Type B pancreatic cell (in vitro differentiated cells): ENCODE measurements at regions not wholly inside any gene's neighbourhood (a gene's known extent, or its start where the extent isn't known, plus 50 kb on each side); places are given as distances from the start of the nearest gene placed in this dataset.

Experiments used
- DNase-seq: peaks from one replicate; pipeline ENCODE4 v3.0.0; 2021; ENCODE audit warnings: mixed read lengths; ENCODE audit not compliant: unreplicated experiment; ENCODE audit errors: extremely low spot score
- H3K27ac Mint-ChIP-seq: 2 replicates; pipeline ENCODE4 v1.8.0; 2021; ENCODE audit warnings: mild to moderate bottlenecking, mixed read lengths
- H3K27me3 Mint-ChIP-seq: 2 replicates; pipeline ENCODE4 v1.8.0; 2021; ENCODE audit warnings: mixed read lengths
- H3K36me3 Mint-ChIP-seq: 2 replicates; pipeline ENCODE4 v1.8.0; 2021; ENCODE audit warnings: mixed read lengths
- H3K4me1 Mint-ChIP-seq: one replicate; pipeline ENCODE4 v1.8.0; 2021; ENCODE audit warnings: mixed read lengths; ENCODE audit not compliant: unreplicated experiment
- H3K4me3 Mint-ChIP-seq: 2 replicates; pipeline ENCODE4 v1.8.0; 2021; ENCODE audit warnings: mild to moderate bottlenecking, mixed read lengths
- H3K9me3 Mint-ChIP-seq: 2 replicates; pipeline ENCODE4 v1.8.0; 2021; ENCODE audit warnings: mixed read lengths
- CTCF ChIP-seq: fragments of 200-600 bp; sonication (generic); conservative IDR thresholded peaks from 2 replicates; pipeline ENCODE4 v1.5.0; 2021; ENCODE audit warnings: antibody characterized with exemption, mild to moderate bottlenecking

- no peaks in the 10 kb centered on the region for H3K36me3 Mint-ChIP-seq
- DNase-seq: no peak
- no peaks in the 10 kb centered on the region for H3K9me3 Mint-ChIP-seq
- H3K27me3 Mint-ChIP-seq: peaks cover 5% of the 10 kb centered on the region
- no peak for TF ChIP-seq CTCF
- H3K4me1 Mint-ChIP-seq: peaks cover 5% of the 10 kb centered on the region
- H3K4me3 Mint-ChIP-seq: no peak overlapping the region
- H3K27ac Mint-ChIP-seq: no peak overlapping the region
Measured at GRCh38 chr4:153938994-153939393, 150.1 kb upstream of the SFRP2 start.

- DNase-seq: no peak
- H3K27me3 Mint-ChIP-seq: peaks cover 5% of the 10 kb centered on the region
- no peak overlapping the region for H3K27ac Mint-ChIP-seq
- no peaks in the 10 kb centered on the region for H3K36me3 Mint-ChIP-seq
- H3K9me3 Mint-ChIP-seq: no peaks in the 10 kb centered on the region
- no peak for TF ChIP-seq CTCF
- H3K4me1 Mint-ChIP-seq: peaks cover 5% of the 10 kb centered on the region
- H3K4me3 Mint-ChIP-seq: no peak overlapping the region
Measured at GRCh38 chr4:153937289-153937688, 148.4 kb upstream of the SFRP2 start.

- H3K4me1 Mint-ChIP-seq: peaks cover 5% of the 10 kb centered on the region
- H3K36me3 Mint-ChIP-seq: no peaks in the 10 kb centered on the region
- TF ChIP-seq CTCF: no peak
- no peaks in the 10 kb centered on the region for H3K9me3 Mint-ChIP-seq
- peaks cover under 1% of the 10 kb centered on the region for H3K27me3 Mint-ChIP-seq
- DNase-seq: no peak
- no peak overlapping the region for H3K4me3 Mint-ChIP-seq
- no peak overlapping the region for H3K27ac Mint-ChIP-seq
Measured at GRCh38 chr4:153936121-153936520, 147.2 kb upstream of the SFRP2 start.

GRCh38 chr4:153934688-153935017 lies 145.8 kb upstream of the SFRP2 start:
- Mint-ChIP-seq H3K27ac (no peak overlapping the region), H3K27me3 (no peaks in the 10 kb centered on the region), H3K9me3 (no peaks in the 10 kb centered on the region), H3K36me3 (no peaks in the 10 kb centered on the region), H3K4me3 (no peak overlapping the region), H3K4me1 (peaks cover 10% of the 10 kb centered on the region)
- TF ChIP-seq CTCF: no peak
- no peak for DNase-seq

GRCh38 chr4:153933915-153934687 lies 145.2 kb upstream of the SFRP2 start:
- no peak for TF ChIP-seq CTCF
- no peak for DNase-seq
- Mint-ChIP-seq H3K27ac (no peak overlapping the region), H3K9me3 (no peaks in the 10 kb centered on the region), H3K36me3 (no peaks in the 10 kb centered on the region), H3K27me3 (no peaks in the 10 kb centered on the region), H3K4me1 (peaks cover 16% of the 10 kb centered on the region), H3K4me3 (no peak overlapping the region)
